ENCODE measurements at regions not wholly inside any gene's neighbourhood (a gene's known extent, or its start where the extent isn't known, plus 50 kb on each side); places are given as distances from the start of the nearest gene placed in this dataset.

DNA sequence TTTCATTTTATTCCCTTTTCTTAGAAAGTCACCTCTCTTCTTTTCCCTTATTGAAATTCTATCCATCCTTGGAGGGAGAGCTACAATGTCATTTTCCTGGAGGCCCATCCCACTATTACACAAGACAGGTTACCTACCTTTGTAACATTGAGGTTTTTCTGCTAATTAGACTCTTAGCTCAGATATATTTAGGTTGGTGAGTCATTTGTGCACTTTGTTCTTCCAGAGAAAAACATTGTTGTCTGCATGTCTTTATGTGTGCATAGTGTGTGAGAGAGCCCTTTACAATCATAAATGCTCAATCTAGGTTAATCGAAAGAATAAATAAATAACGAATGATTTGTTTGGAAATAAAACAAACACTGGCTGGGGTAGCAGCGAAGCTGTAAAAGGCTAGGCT, 191.8 kb downstream of the DACT1 start:
- TF ChIP-seq, protein P1, sequence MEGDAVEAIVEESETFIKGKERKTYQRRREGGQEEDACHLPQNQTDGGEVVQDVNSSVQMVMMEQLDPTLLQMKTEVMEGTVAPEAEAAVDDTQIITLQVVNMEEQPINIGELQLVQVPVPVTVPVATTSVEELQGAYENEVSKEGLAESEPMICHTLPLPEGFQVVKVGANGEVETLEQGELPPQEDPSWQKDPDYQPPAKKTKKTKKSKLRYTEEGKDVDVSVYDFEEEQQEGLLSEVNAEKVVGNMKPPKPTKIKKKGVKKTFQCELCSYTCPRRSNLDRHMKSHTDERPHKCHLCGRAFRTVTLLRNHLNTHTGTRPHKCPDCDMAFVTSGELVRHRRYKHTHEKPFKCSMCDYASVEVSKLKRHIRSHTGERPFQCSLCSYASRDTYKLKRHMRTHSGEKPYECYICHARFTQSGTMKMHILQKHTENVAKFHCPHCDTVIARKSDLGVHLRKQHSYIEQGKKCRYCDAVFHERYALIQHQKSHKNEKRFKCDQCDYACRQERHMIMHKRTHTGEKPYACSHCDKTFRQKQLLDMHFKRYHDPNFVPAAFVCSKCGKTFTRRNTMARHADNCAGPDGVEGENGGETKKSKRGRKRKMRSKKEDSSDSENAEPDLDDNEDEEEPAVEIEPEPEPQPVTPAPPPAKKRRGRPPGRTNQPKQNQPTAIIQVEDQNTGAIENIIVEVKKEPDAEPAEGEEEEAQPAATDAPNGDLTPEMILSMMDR (IDR thresholded peaks at IDR 0.05), result no peak
- no peak for TF ChIP-seq POLR2A (IDR thresholded peaks at IDR 0.05)
